Loucy (cell line): ENCODE measurements at regions not wholly inside any gene's neighbourhood (a gene's known extent, or its start where the extent isn't known, plus 50 kb on each side); places are given as distances from the start of the nearest gene placed in this dataset.

ENCODE experiments used
- H2AFZ ChIP-seq: fragments of 200-600 bp; sonication (generic); 2 replicates; pipeline ENCODE4 v1.6.0; 2016; ENCODE audit warnings: antibody characterized with exemption, mild to moderate bottlenecking, low read length, moderate library complexity
- H3F3A ChIP-seq: fragments of 200-600 bp; 2 replicates; pipeline ENCODE4 v1.6.0; 2016; ENCODE audit warnings: antibody characterized with exemption, low read depth, mild to moderate bottlenecking
- H3K27me3 ChIP-seq: fragments of 200-600 bp; sonication (generic); 2 replicates; pipeline ENCODE4 v1.6.1; 2014; ENCODE audit warnings: low read length, mild to moderate bottlenecking; ENCODE audit not compliant: insufficient read depth, poor library complexity, severe bottlenecking
- H3K36me3 ChIP-seq: fragments of 200-600 bp; sonication (generic); 2 replicates; pipeline ENCODE4 v1.6.1; 2016; ENCODE audit warnings: low read length; ENCODE audit not compliant: insufficient read depth
- H3K4me1 ChIP-seq: fragments of 200-600 bp; sonication (generic); 2 replicates; pipeline ENCODE4 v1.5.1; 2014; ENCODE audit warnings: low read length, mild to moderate bottlenecking; ENCODE audit not compliant: insufficient read depth, poor library complexity, severe bottlenecking
- H3K4me2 ChIP-seq: fragments of 200-600 bp; sonication (generic); 2 replicates; pipeline ENCODE4 v1.6.0; 2014; ENCODE audit warnings: antibody characterized with exemption, low read length, low read depth, mild to moderate bottlenecking; ENCODE audit not compliant: poor library complexity, severe bottlenecking
- H3K4me3 ChIP-seq: fragments of 200-600 bp; sonication (generic); 2 replicates; pipeline ENCODE4 v1.5.1; 2014; ENCODE audit warnings: low read length, mild to moderate bottlenecking, mixed read lengths; ENCODE audit not compliant: poor library complexity, severe bottlenecking
- H3K79me2 ChIP-seq: fragments of 200-600 bp; sonication (generic); 2 replicates; pipeline ENCODE4 v1.6.1; 2014; ENCODE audit warnings: low read length; ENCODE audit not compliant: insufficient read depth
- H3K9ac ChIP-seq: fragments of 200-600 bp; sonication (generic); 2 replicates; pipeline ENCODE4 v1.6.0; 2014; ENCODE audit warnings: mild to moderate bottlenecking, low read depth, low read length, moderate library complexity; ENCODE audit not compliant: poor library complexity, severe bottlenecking
- H3K9me2 ChIP-seq: fragments of 200-600 bp; sonication (generic); replicated peaks from 2 replicates; pipeline ENCODE4 v1.6.1; 2016; ENCODE audit warnings: low read depth, low read length, mixed read lengths
- H3K9me3 ChIP-seq: fragments of 200-600 bp; sonication (generic); 2 replicates; pipeline ENCODE4 v1.6.1; 2014; ENCODE audit warnings: mild to moderate bottlenecking, antibody characterized with exemption, low read length, low read depth; ENCODE audit not compliant: insufficient read depth
- H4K20me1 ChIP-seq: fragments of 200-600 bp; sonication (generic); 2 replicates; pipeline ENCODE4 v1.6.0; 2014; ENCODE audit warnings: antibody characterized with exemption, low read length, mild to moderate bottlenecking; ENCODE audit not compliant: insufficient read depth, poor library complexity, severe bottlenecking
- EZH2phosphoT487 ChIP-seq: fragments of 200-600 bp; IDR thresholded peaks from 2 replicates; pipeline ENCODE4 v1.6.1; 2018; ENCODE audit warnings: antibody characterized with exemption, mild to moderate bottlenecking, moderate library complexity, borderline replicate concordance
- TF ChIP-seq, protein P1 (sequence below): fragments of 200-600 bp; sonication (generic); conservative IDR thresholded peaks from 2 replicates; pipeline ENCODE4 v1.5.1; 2014; ENCODE audit warnings: mild to moderate bottlenecking, antibody characterized with exemption, low read length

DNA sequence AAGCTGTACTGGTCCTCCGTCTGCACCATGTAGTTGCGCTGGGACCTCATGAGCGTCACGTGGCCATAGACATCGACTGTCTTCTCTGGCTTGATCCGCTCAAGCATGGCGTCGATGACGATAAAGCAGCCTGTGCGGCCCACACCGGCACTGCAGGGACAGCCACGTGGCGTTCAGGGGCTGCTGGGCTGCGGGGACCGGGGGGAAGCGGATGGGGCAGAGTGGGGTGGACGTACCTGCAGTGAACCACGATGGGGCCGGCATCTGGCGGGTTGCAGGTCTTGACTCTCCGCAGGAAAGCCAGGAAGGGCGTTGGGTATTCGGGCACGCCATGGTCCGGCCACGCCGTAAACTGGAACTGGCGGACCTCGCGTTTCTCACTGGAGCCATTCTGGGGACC lies 128.5 kb downstream of the PTPRS start:
- Histone ChIP-seq H3F3A (no peaks in the 10 kb centered on the region), H3K79me2 (no peaks in the 10 kb centered on the region), H3K9me2 (no peaks in the 10 kb centered on the region), H3K4me3 (no peak overlapping the region), H3K4me2 (no peak overlapping the region), H3K27me3 (no peaks in the 10 kb centered on the region), H2AFZ (no peak overlapping the region), H4K20me1 (no peaks in the 10 kb centered on the region), H3K4me1 (no peaks in the 10 kb centered on the region), H3K9me3 (no peaks in the 10 kb centered on the region), H3K9ac (no peak overlapping the region), H3K36me3 (no peaks in the 10 kb centered on the region)
- TF ChIP-seq, protein P1, sequence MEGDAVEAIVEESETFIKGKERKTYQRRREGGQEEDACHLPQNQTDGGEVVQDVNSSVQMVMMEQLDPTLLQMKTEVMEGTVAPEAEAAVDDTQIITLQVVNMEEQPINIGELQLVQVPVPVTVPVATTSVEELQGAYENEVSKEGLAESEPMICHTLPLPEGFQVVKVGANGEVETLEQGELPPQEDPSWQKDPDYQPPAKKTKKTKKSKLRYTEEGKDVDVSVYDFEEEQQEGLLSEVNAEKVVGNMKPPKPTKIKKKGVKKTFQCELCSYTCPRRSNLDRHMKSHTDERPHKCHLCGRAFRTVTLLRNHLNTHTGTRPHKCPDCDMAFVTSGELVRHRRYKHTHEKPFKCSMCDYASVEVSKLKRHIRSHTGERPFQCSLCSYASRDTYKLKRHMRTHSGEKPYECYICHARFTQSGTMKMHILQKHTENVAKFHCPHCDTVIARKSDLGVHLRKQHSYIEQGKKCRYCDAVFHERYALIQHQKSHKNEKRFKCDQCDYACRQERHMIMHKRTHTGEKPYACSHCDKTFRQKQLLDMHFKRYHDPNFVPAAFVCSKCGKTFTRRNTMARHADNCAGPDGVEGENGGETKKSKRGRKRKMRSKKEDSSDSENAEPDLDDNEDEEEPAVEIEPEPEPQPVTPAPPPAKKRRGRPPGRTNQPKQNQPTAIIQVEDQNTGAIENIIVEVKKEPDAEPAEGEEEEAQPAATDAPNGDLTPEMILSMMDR = no peak

DNA sequence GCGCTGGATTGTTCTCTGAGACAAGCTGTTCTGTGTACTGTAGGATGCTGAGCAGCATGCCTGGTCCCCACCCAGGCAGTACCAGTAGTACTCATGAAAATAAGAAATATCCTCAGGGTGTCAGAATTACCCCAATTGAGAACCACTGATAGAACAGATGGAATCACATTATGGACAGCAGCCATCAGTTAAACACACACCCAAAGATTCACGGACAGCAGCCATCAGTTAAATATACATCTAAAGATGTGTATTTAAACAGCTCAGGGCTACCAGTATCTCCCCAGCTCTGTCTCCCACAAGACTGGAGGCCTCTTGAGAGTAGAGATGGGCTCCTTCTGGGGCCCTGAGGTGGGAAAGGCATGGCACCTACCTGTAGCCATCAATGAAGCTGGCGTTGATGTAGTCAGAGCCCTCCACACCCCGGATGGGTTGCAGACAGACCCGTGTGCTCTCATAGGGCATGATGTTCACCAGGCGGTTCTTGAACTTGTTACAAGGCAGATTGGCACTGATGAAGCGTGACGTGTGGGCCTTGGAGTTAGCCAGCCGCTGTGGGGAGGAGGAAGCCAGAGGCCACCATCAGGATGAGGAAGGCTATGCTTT lies 129.3 kb downstream of the PTPRS start:
- Histone ChIP-seq H3K9me2 (no peaks in the 10 kb centered on the region), H3K4me1 (no peaks in the 10 kb centered on the region), H3K27me3 (no peaks in the 10 kb centered on the region), H3K79me2 (no peaks in the 10 kb centered on the region), H3K9ac (no peak overlapping the region), H4K20me1 (no peaks in the 10 kb centered on the region), H3F3A (no peaks in the 10 kb centered on the region), H2AFZ (no peak overlapping the region), H3K9me3 (no peaks in the 10 kb centered on the region), H3K36me3 (no peaks in the 10 kb centered on the region), H3K4me2 (no peak overlapping the region), H3K4me3 (no peak overlapping the region)
- TF ChIP-seq, protein P1 = no peak
- TF ChIP-seq EZH2phosphoT487 = no peak

DNA sequence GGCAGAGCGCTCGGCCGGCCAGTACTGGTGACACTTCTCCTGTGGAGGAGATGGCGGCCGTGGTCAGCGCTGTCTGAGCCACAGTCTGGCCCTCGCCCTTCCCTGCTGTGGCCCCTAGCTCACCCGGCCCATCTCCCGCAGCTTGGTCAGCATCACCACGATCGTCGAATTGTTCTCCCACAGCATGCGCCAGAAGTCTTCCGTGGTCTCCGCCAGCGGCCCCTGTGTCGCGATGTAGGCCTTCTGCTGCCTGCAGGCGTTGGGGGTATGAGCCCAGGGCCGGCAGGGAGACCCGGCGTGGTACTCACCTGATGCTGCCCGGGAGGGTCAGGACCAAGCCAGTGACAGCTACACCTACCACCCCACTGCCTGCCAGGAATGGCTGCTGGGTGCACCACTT lies 130.1 kb downstream of the PTPRS start:
- Histone ChIP-seq H2AFZ (no peak overlapping the region), H3K36me3 (no peaks in the 10 kb centered on the region), H3F3A (no peaks in the 10 kb centered on the region), H3K79me2 (no peaks in the 10 kb centered on the region), H3K9me3 (no peaks in the 10 kb centered on the region), H3K9ac (no peak overlapping the region), H3K4me3 (no peak overlapping the region), H3K27me3 (no peaks in the 10 kb centered on the region), H3K4me2 (no peak overlapping the region), H3K9me2 (no peaks in the 10 kb centered on the region), H4K20me1 (no peaks in the 10 kb centered on the region), H3K4me1 (no peaks in the 10 kb centered on the region)
- no peak for TF ChIP-seq EZH2phosphoT487
- TF ChIP-seq, protein P1 = no peak
